Dermis blood vessel endothelial cell (primary cell): ENCODE measurements at regions not wholly inside any gene's neighbourhood (a gene's known extent, or its start where the extent isn't known, plus 50 kb on each side); places are given as distances from the start of the nearest gene placed in this dataset.
"Not testable (repeated sequence)": the region's sequence is repeated elsewhere in the genome, so short reads cannot be mapped to it uniquely, and the experiment has no call there.

Experiments
- DNase-seq: peaks from one replicate; pipeline ENCODE4 v3.0.0; 2010

GRCh38 chr1:221263831-221264767, 384.9 kb downstream of the HLX start:
- peak; percentile 96 for DNase-seq

GRCh38 chr1:221264848-221265247, 385.6 kb downstream of the HLX start:
- DNase-seq = no peak

GRCh38 chr1:221268295-221268694, 389.1 kb downstream of the HLX start:
- no peak for DNase-seq

- no peak for DNase-seq
Measured at GRCh38 chr1:221271701-221272100, 392.5 kb downstream of the HLX start.

- DNase-seq = peak; percentile 27
Measured at GRCh38 chr1:221272940-221273339, 393.7 kb downstream of the HLX start.

GRCh38 chr1:221274373-221274772, 395.1 kb downstream of the HLX start:
- no peak for DNase-seq

GRCh38 chr1:221276896-221277409, 397.7 kb downstream of the HLX start:
- DNase-seq = no peak

GRCh38 chr1:221279146-221279545, 399.9 kb downstream of the HLX start:
- DNase-seq = peak; percentile 21

GRCh38 chr1:221283532-221283931, 404.3 kb downstream of the HLX start:
- DNase-seq = no peak

- peak; percentile 80 for DNase-seq
Measured at GRCh38 chr1:221284028-221284427, 404.8 kb downstream of the HLX start.

- not testable (repeated sequence) for DNase-seq
Measured at GRCh38 chr1:221284991-221285390, 405.7 kb downstream of the HLX start.

- not testable (repeated sequence) for DNase-seq
Measured at GRCh38 chr1:221285458-221286210, 406.4 kb downstream of the HLX start.

- no peak for DNase-seq
Measured at GRCh38 chr1:221286399-221286798, 407.2 kb downstream of the HLX start.

GRCh38 chr1:221289103-221289502, 409.9 kb downstream of the HLX start:
- no peak for DNase-seq

GRCh38 chr1:221290669-221291068, 411.4 kb downstream of the HLX start:
- no peak for DNase-seq

- DNase-seq = no peak
Measured at GRCh38 chr1:221291113-221291512, 411.9 kb downstream of the HLX start.

- no peak for DNase-seq
Measured at GRCh38 chr1:221292652-221293051, 413.4 kb downstream of the HLX start.

GRCh38 chr1:221294242-221294641, 415.0 kb downstream of the HLX start:
- DNase-seq = no peak

- no peak for DNase-seq
Measured at GRCh38 chr1:221302357-221302756, 423.1 kb downstream of the HLX start.

GRCh38 chr1:221302810-221303209, 423.6 kb downstream of the HLX start:
- DNase-seq = no peak

- DNase-seq = no peak
Measured at GRCh38 chr1:221303623-221304022, 424.4 kb downstream of the HLX start.

- no peak for DNase-seq
Measured at GRCh38 chr1:221306239-221306638, 427.0 kb downstream of the HLX start.
